22Rv1 (cell line): ENCODE measurements at regions not wholly inside any gene's neighbourhood (a gene's known extent, or its start where the extent isn't known, plus 50 kb on each side); places are given as distances from the start of the nearest gene placed in this dataset.

Source experiments
- CTCF ChIP-seq: fragments of 450-650 bp; IDR thresholded peaks from 2 replicates; pipeline ENCODE4 v1.5.1; 2017; ENCODE audit warnings: mild to moderate bottlenecking
- ZFX ChIP-seq: fragments of 450-650 bp; IDR thresholded peaks from 2 replicates; pipeline ENCODE4 v1.6.1; 2017; ENCODE audit warnings: antibody characterized with exemption, borderline replicate concordance

- TF ChIP-seq CTCF = no peak
- TF ChIP-seq ZFX = no peak
These were observed 325.8 kb downstream of the ALG10 start for GRCh38 chr12:34348064-34348463.
